ENCODE measurements at regions not wholly inside any gene's neighbourhood (a gene's known extent, or its start where the extent isn't known, plus 50 kb on each side); places are given as distances from the start of the nearest gene placed in this dataset.
"Not testable (repeated sequence)": the region's sequence is repeated elsewhere in the genome, so short reads cannot be mapped to it uniquely, and the experiment has no call there.

GRCh38 chr14:27305441-27305945, 707.7 kb upstream of the NOVA1 start:
- H3K79me2 ChIP-seq (ENCODE audit: control insufficient read depth, insufficient read depth, low read length) = no peaks in the 10 kb centered on the region
- DNase-seq (no peak), ATAC-seq (ENCODE audit: low read depth) (no peak)
- POLR2A ChIA-PET = no interaction called here
- intact Hi-C loops (cut with micrococcal nuclease) = no loop called here
- no peak overlapping the region for H3K4me2 ChIP-seq (replicated peaks; ENCODE audit: low read depth, low read length, poor library complexity, severe bottlenecking)
- H3K9ac ChIP-seq (ENCODE audit: low read length) = no peak overlapping the region
- H3K4me3 ChIP-seq (ENCODE audit: control extremely low read depth in 1 of 5, extremely low read depth in 1 of 5, insufficient read depth in 1 of 5, low read depth in 2 of 5, low read length in 4 of 5) = no peak overlapping the region
- H3K27me3 ChIP-seq (replicated peaks in 1 of 4; ENCODE audit: control extremely low read depth in 1 of 4, control insufficient read depth in 3 of 4, insufficient read depth in 4 of 4, low read length in 3 of 4) = no peaks in the 10 kb centered on the region
- TF ChIP-seq CTCF (IDR thresholded peaks at IDR 0.05) = no peak
- no peak for TF ChIP-seq EZH2 (IDR thresholded peaks at IDR 0.05; ENCODE audit: borderline replicate concordance, insufficient read depth, low read depth, low read length, poor library complexity, severe bottlenecking)
- no peaks in the 10 kb centered on the region for H3K4me1 ChIP-seq (ENCODE audit: control insufficient read depth in 2 of 2, insufficient read depth in 2 of 2, low read length in 2 of 2)
- H4K20me1 ChIP-seq (ENCODE audit: control insufficient read depth, insufficient read depth, low read length, poor library complexity, severe bottlenecking) = no peaks in the 10 kb centered on the region
- Mint-ChIP-seq H3K27me3 (no peaks in the 10 kb centered on the region), H3K4me1 (no peaks in the 10 kb centered on the region), H3K4me3 (no peak overlapping the region), H3K27ac (no peak overlapping the region), H3K9me3 (ENCODE audit: insufficient read depth) (peaks cover 6% of the 10 kb centered on the region)
- H3K36me3 ChIP-seq (replicated peaks in 1 of 2; ENCODE audit: control extremely low read depth in 1 of 2, control insufficient read depth in 1 of 2, extremely low read depth in 1 of 2, insufficient read depth in 2 of 2, low read length in 1 of 2) = no peaks in the 10 kb centered on the region
- peaks cover 0 to 4% (median 3%) of the 10 kb centered on the region in 3 donors for H3K9me3 ChIP-seq (ENCODE audit: control extremely low read depth in 1 of 3, control insufficient read depth in 2 of 3, insufficient read depth in 1 of 3, low read length in 2 of 3)
- CTCF ChIA-PET = no interaction called here
- H3K27ac ChIP-seq (ENCODE audit: low read length in 2 of 2) = no peak overlapping the region
- no peak overlapping the region for H2AFZ ChIP-seq (ENCODE audit: insufficient read depth, low read depth, low read length, poor library complexity, severe bottlenecking)

GRCh38 chr14:27312730-27313129, 714.9 kb upstream of the NOVA1 start:
- H3K9me3 Mint-ChIP-seq (ENCODE audit: insufficient read depth); H3K4me3 Mint-ChIP-seq; H4K20me1 ChIP-seq (ENCODE audit: control insufficient read depth, insufficient read depth, low read length, poor library complexity, severe bottlenecking); H3K9me3 ChIP-seq (ENCODE audit: control extremely low read depth in 1 of 3, control insufficient read depth in 2 of 3, insufficient read depth in 1 of 3, low read length in 2 of 3); H3K4me1 Mint-ChIP-seq; H3K9ac ChIP-seq (ENCODE audit: low read length); intact Hi-C loops (cut with micrococcal nuclease); H3K4me2 ChIP-seq (replicated peaks; ENCODE audit: low read depth, low read length, poor library complexity, severe bottlenecking); H3K27ac ChIP-seq (ENCODE audit: low read length in 2 of 2); H3K36me3 ChIP-seq (replicated peaks in 1 of 2; ENCODE audit: control extremely low read depth in 1 of 2, control insufficient read depth in 1 of 2, extremely low read depth in 1 of 2, insufficient read depth in 2 of 2, low read length in 1 of 2); DNase-seq; H2AFZ ChIP-seq (ENCODE audit: insufficient read depth, low read depth, low read length, poor library complexity, severe bottlenecking); POLR2A ChIA-PET; H3K4me1 ChIP-seq (ENCODE audit: control insufficient read depth in 2 of 2, insufficient read depth in 2 of 2, low read length in 2 of 2); ATAC-seq (ENCODE audit: low read depth); H3K27me3 Mint-ChIP-seq; CTCF ChIA-PET; H3K4me3 ChIP-seq (ENCODE audit: control extremely low read depth in 1 of 5, extremely low read depth in 1 of 5, insufficient read depth in 1 of 5, low read depth in 2 of 5, low read length in 4 of 5); H3K27ac Mint-ChIP-seq; H3K27me3 ChIP-seq (replicated peaks in 1 of 4; ENCODE audit: control extremely low read depth in 1 of 4, control insufficient read depth in 3 of 4, insufficient read depth in 4 of 4, low read length in 3 of 4); H3K79me2 ChIP-seq (ENCODE audit: control insufficient read depth, insufficient read depth, low read length): not testable (repeated sequence)
- WGBS (ENCODE audit: insufficient coverage) = 98% methylated on average over 5 of the region's 7 CpGs
